A549 (cell line): ENCODE measurements at regions not wholly inside any gene's neighbourhood (a gene's known extent, or its start where the extent isn't known, plus 50 kb on each side); places are given as distances from the start of the nearest gene placed in this dataset.
A peak's percentile ranks its signal among the peaks of the same experiment; 100 is the strongest.

Source experiments
- BHLHE40 ChIP-seq: IDR thresholded peaks from 2 replicates; pipeline ENCODE4 v1.6.1; 2012; ENCODE audit warnings: low read depth, low read length, inconsistent platforms
- CBX2 ChIP-seq: fragments of 200-600 bp; sonication (generic); IDR thresholded peaks from 2 replicates; pipeline ENCODE4 v1.6.1; 2016; ENCODE audit warnings: low read depth, mild to moderate bottlenecking, borderline replicate concordance
- CEBPB ChIP-seq, 2 experiments: fragments of >200 bp in 1 of 2; sonication (Bioruptor Twin) in 1 of 2; formaldehyde crosslinking in 1 of 2; IDR thresholded peaks; 2 replicates each; pipeline ENCODE4 v1.6.1; 2012 to 2016
- CHD2 ChIP-seq: fragments of 150-350 bp; IDR thresholded peaks from 2 replicates; pipeline ENCODE4 v1.6.1; 2014; ENCODE audit warnings: low read length; ENCODE audit not compliant: partially characterized antibody
- CHD4 ChIP-seq: fragments of 200-600 bp; sonication (generic); IDR thresholded peaks from 2 replicates; pipeline ENCODE4 v1.6.1; 2016; ENCODE audit warnings: antibody characterized with exemption, mild to moderate bottlenecking, borderline replicate concordance
- EHF ChIP-seq: fragments of 250-450 bp; sonication (Bioruptor Pico); IDR thresholded peaks from 2 replicates; pipeline ENCODE4 v1.5.0; 2020; ENCODE audit warnings: mild to moderate bottlenecking
- ELK1 ChIP-seq: fragments of 150-350 bp; IDR thresholded peaks from 2 replicates; pipeline ENCODE4 v1.6.1; 2014; ENCODE audit warnings: low read depth, mild to moderate bottlenecking, low read length
- EP300 ChIP-seq, 2 experiments: fragments of >200 bp; sonication (Bioruptor Twin); formaldehyde crosslinking; IDR thresholded peaks; 2 replicates in 1 of 2; 3 replicates in 1 of 2; pipeline ENCODE4 v1.6.1; 2016 to 2017
- ESRRA ChIP-seq: fragments of 150-350 bp; IDR thresholded peaks from 2 replicates; pipeline ENCODE4 v1.6.1; 2014; ENCODE audit warnings: mild to moderate bottlenecking, low read length, borderline replicate concordance
- FOXS1 ChIP-seq: fragments of 250-450 bp; sonication (Bioruptor Pico); IDR thresholded peaks from 2 replicates; pipeline ENCODE4 v1.5.0; 2020; ENCODE audit warnings: mild to moderate bottlenecking, moderate library complexity
- GATA3 ChIP-seq: IDR thresholded peaks from 2 replicates; pipeline ENCODE4 v1.6.1; 2012; ENCODE audit warnings: borderline replicate concordance
- HOXA7 ChIP-seq: fragments of 250-450 bp; sonication (Bioruptor Pico); IDR thresholded peaks from 2 replicates; pipeline ENCODE4 v1.5.0; 2020; ENCODE audit warnings: mild to moderate bottlenecking, moderate library complexity
- HOXB13 ChIP-seq: fragments of 250-450 bp; sonication (Bioruptor Pico); IDR thresholded peaks from 2 replicates; pipeline ENCODE4 v1.5.0; 2020; ENCODE audit warnings: low read depth, mild to moderate bottlenecking, moderate library complexity
- HOXB5 ChIP-seq: fragments of 250-450 bp; sonication (Bioruptor Pico); IDR thresholded peaks from 2 replicates; pipeline ENCODE4 v1.5.0; 2020; ENCODE audit warnings: mild to moderate bottlenecking, moderate library complexity
- JUN ChIP-seq, 2 experiments: fragments of >200 bp; sonication (Bioruptor Twin); formaldehyde crosslinking; IDR thresholded peaks; 2 replicates in 1 of 2; 3 replicates in 1 of 2; pipeline ENCODE4 v1.6.1; 2016 to 2017
- JUNB ChIP-seq: fragments of >200 bp; sonication (Bioruptor Twin); formaldehyde crosslinking; IDR thresholded peaks from 2 replicates; pipeline ENCODE4 v1.6.1; 2016
- KDM1A ChIP-seq: fragments of 200-600 bp; sonication (generic); IDR thresholded peaks from 2 replicates; pipeline ENCODE4 v1.6.1; 2016; ENCODE audit warnings: low read depth, mild to moderate bottlenecking
- KDM5A ChIP-seq: fragments of 200-600 bp; sonication (generic); IDR thresholded peaks from 2 replicates; pipeline ENCODE4 v1.6.1; 2016; ENCODE audit warnings: antibody characterized with exemption, mild to moderate bottlenecking
- MAZ ChIP-seq: fragments of 150-350 bp; IDR thresholded peaks from 2 replicates; pipeline ENCODE4 v1.6.1; 2014; ENCODE audit warnings: antibody characterized with exemption, low read depth, low read length, borderline replicate concordance
- NR3C1 ChIP-seq: fragments of >200 bp; sonication (Bioruptor Twin); formaldehyde crosslinking; IDR thresholded peaks from 3 replicates; pipeline ENCODE4 v1.6.1; 2017
- POLR2A ChIP-seq: IDR thresholded peaks from 2 replicates; pipeline ENCODE4 v1.6.1; 2012; ENCODE audit warnings: mild to moderate bottlenecking, low read length
- POLR2AphosphoS2 ChIP-seq: conservative IDR thresholded peaks from 2 replicates; pipeline ENCODE4 v1.6.1; 2012; ENCODE audit warnings: low read length, improper control_type of control experiment, inconsistent platforms
- RAD21 ChIP-seq, 2 experiments: fragments of >200 bp in 1 of 2; sonication (Bioruptor Twin) in 1 of 2; formaldehyde crosslinking in 1 of 2; IDR thresholded peaks in 1 of 2; conservative IDR thresholded peaks in 1 of 2; 2 replicates in 1 of 2; 3 replicates in 1 of 2; pipeline ENCODE4 v1.6.1; 2012 to 2018; ENCODE audit warnings: inconsistent platforms in 1 of 2
- RCOR1 ChIP-seq: fragments of 150-350 bp; IDR thresholded peaks from 2 replicates; pipeline ENCODE4 v1.6.1; 2014; ENCODE audit warnings: antibody characterized with exemption, low read length, low read depth
- RFX5 ChIP-seq: fragments of 450-650 bp; IDR thresholded peaks from 2 replicates; pipeline ENCODE4 v1.7.1; 2014; ENCODE audit warnings: antibody characterized with exemption, mild to moderate bottlenecking, moderate library complexity
- SMC3 ChIP-seq: fragments of >200 bp; sonication (Bioruptor Twin); formaldehyde crosslinking; IDR thresholded peaks from 3 replicates; pipeline ENCODE4 v1.6.1; 2018; ENCODE audit warnings: inconsistent platforms
- TP53 ChIP-seq: fragments of 250-450 bp; sonication (Bioruptor Pico); IDR thresholded peaks from 2 replicates; pipeline ENCODE4 v1.5.0; 2021; ENCODE audit warnings: mild to moderate bottlenecking, moderate library complexity
- ZC3H11A ChIP-seq: fragments of 450-650 bp; IDR thresholded peaks from 2 replicates; pipeline ENCODE4 v1.6.1; 2014; ENCODE audit warnings: antibody characterized with exemption, mild to moderate bottlenecking
- ZSCAN20 ChIP-seq: fragments of 250-450 bp; sonication (Bioruptor Pico); IDR thresholded peaks from 2 replicates; pipeline ENCODE4 v1.8.0; 2022; ENCODE audit warnings: mild to moderate bottlenecking, moderate library complexity
- TF ChIP-seq, protein P1 (sequence below): fragments of 450-650 bp; IDR thresholded peaks from 2 replicates; pipeline ENCODE4 v1.6.1; 2014; ENCODE audit warnings: antibody characterized with exemption
- TF ChIP-seq, protein P2 (sequence below): IDR thresholded peaks from 2 replicates; pipeline ENCODE4 v1.6.1; 2012
- TF ChIP-seq, protein P3 (sequence below): fragments of 250-450 bp; sonication (Bioruptor Pico); IDR thresholded peaks from 2 replicates; pipeline ENCODE4 v1.5.0; 2021; ENCODE audit warnings: mild to moderate bottlenecking, moderate library complexity, borderline replicate concordance
- TF ChIP-seq, protein P4 (sequence below): fragments of >200 bp; sonication (Bioruptor Twin); formaldehyde crosslinking; IDR thresholded peaks from 2 replicates; pipeline ENCODE4 v1.6.1; 2016
- TF ChIP-seq, protein P5 (sequence below): fragments of >200 bp; sonication (Bioruptor Twin); formaldehyde crosslinking; IDR thresholded peaks from 3 replicates; pipeline ENCODE4 v1.6.1; 2016

GRCh38 chr15:92820236-92821021 lies 79.7 kb upstream of the CHD2 start (continued):
- TF ChIP-seq TP53 (CRISPR knock-in tag), result peak; percentile 74; the same call in 1 of the 2 replicates
- 0 out of 3 replicates have a peak, but pooled peaks have one; percentile 20 for TF ChIP-seq SMC3
- no peak for TF ChIP-seq NR3C1
- TF ChIP-seq ZSCAN20 (CRISPR knock-in tag), result no peak
- no peak for TF ChIP-seq BHLHE40
- no peak for TF ChIP-seq EP300 (IDR thresholded peaks at IDR 0.05)
- TF ChIP-seq, protein P1, sequence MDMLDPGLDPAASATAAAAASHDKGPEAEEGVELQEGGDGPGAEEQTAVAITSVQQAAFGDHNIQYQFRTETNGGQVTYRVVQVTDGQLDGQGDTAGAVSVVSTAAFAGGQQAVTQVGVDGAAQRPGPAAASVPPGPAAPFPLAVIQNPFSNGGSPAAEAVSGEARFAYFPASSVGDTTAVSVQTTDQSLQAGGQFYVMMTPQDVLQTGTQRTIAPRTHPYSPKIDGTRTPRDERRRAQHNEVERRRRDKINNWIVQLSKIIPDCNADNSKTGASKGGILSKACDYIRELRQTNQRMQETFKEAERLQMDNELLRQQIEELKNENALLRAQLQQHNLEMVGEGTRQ, result no peak
- no peak for TF ChIP-seq GATA3
- no peak for TF ChIP-seq HOXA7 (CRISPR knock-in tag)
- no peak for TF ChIP-seq KDM1A
- TF ChIP-seq, protein P2, sequence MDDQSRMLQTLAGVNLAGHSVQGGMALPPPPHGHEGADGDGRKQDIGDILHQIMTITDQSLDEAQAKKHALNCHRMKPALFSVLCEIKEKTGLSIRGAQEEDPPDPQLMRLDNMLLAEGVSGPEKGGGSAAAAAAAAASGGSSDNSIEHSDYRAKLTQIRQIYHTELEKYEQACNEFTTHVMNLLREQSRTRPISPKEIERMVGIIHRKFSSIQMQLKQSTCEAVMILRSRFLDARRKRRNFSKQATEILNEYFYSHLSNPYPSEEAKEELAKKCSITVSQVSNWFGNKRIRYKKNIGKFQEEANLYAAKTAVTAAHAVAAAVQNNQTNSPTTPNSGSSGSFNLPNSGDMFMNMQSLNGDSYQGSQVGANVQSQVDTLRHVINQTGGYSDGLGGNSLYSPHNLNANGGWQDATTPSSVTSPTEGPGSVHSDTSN, result no peak; the same call in 1 of the 2 replicates
- no peak for TF ChIP-seq RFX5
- TF ChIP-seq FOXS1, result no peak
- no peak for TF ChIP-seq CBX2
- no peak for TF ChIP-seq CHD4
- TF ChIP-seq, protein P3, sequence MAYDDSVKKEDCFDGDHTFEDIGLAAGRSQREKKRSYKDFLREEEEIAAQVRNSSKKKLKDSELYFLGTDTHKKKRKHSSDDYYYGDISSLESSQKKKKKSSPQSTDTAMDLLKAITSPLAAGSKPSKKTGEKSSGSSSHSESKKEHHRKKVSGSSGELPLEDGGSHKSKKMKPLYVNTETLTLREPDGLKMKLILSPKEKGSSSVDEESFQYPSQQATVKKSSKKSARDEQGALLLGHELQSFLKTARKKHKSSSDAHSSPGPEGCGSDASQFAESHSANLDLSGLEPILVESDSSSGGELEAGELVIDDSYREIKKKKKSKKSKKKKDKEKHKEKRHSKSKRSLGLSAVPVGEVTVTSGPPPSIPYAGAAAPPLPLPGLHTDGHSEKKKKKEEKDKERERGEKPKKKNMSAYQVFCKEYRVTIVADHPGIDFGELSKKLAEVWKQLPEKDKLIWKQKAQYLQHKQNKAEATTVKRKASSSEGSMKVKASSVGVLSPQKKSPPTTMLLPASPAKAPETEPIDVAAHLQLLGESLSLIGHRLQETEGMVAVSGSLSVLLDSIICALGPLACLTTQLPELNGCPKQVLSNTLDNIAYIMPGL (CRISPR knock-in tag), result no peak
- TF ChIP-seq JUN (IDR thresholded peaks at IDR 0.05), result peak; percentile 78 to 92
- no peak for TF ChIP-seq ZC3H11A
- no peak for TF ChIP-seq RCOR1
- no peak for TF ChIP-seq POLR2AphosphoS2
- TF ChIP-seq, protein P4, sequence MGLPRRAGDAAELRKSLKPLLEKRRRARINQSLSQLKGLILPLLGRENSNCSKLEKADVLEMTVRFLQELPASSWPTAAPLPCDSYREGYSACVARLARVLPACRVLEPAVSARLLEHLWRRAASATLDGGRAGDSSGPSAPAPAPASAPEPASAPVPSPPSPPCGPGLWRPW, result no peak
- TF ChIP-seq ELK1, result no peak
- no peak for TF ChIP-seq HOXB5 (CRISPR knock-in tag)
- no peak for TF ChIP-seq EHF
- TF ChIP-seq CEBPB (IDR thresholded peaks at IDR 0.05), result no peak
- peak; percentile 40; the same call in 1 of the 2 replicates for TF ChIP-seq MAZ
- peak; percentile 5 for TF ChIP-seq CHD2
- TF ChIP-seq ESRRA, result no peak
- TF ChIP-seq JUNB, result no peak
- peak; percentile 32; the same call in 1 of the 2 replicates for TF ChIP-seq KDM5A
- no peak for TF ChIP-seq HOXB13 (CRISPR knock-in tag)
- peak; percentile 57 for TF ChIP-seq POLR2A
- peak in 1 of 2 experiments; percentile 3; a peak in 2 of 5 replicates for TF ChIP-seq RAD21 (conservative IDR thresholded peaks at IDR 0.05 in 1 of 2, IDR thresholded peaks at IDR 0.05 in 1 of 2)
- TF ChIP-seq, protein P5, sequence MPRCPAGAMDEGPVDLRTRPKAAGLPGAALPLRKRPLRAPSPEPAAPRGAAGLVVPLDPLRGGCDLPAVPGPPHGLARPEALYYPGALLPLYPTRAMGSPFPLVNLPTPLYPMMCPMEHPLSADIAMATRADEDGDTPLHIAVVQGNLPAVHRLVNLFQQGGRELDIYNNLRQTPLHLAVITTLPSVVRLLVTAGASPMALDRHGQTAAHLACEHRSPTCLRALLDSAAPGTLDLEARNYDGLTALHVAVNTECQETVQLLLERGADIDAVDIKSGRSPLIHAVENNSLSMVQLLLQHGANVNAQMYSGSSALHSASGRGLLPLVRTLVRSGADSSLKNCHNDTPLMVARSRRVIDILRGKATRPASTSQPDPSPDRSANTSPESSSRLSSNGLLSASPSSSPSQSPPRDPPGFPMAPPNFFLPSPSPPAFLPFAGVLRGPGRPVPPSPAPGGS, result 0 out of 3 replicates have a peak, but pooled peaks have one; percentile 20
